AG04450 (cell line): ENCODE measurements at regions not wholly inside any gene's neighbourhood (a gene's known extent, or its start where the extent isn't known, plus 50 kb on each side); places are given as distances from the start of the nearest gene placed in this dataset.

Experiments
- CTCF ChIA-PET: fragments of 300-600, 350-600 bp; formaldehyde crosslinking; extraction: SDS; loops from one replicate; lab custom pipeline; 2022; ENCODE audit warnings: antibody characterized with exemption, inconsistent platforms; lab: Charles Lee
- POLR2A ChIA-PET: fragments of 350-600 bp; formaldehyde crosslinking; extraction: SDS; loops from one replicate; lab custom pipeline; 2021; ENCODE audit warnings: antibody characterized with exemption, inconsistent platforms; lab: Yijun Ruan, JAX
- DNase-seq: peaks from one replicate; pipeline ENCODE4 v3.0.0-alpha.2; 2011; ENCODE audit warnings: low read depth, low spot score
- H3K27ac ChIP-seq: one replicate; pipeline ENCODE4 v1.5.1; 2012; ENCODE audit warnings: low read depth, low read length, control low read depth
- H3K27me3 ChIP-seq: one replicate; pipeline ENCODE4 v1.6.0; 2012; ENCODE audit warnings: low read length; ENCODE audit not compliant: control insufficient read depth, insufficient read depth
- H3K4me3 ChIP-seq: 2 replicates; pipeline ENCODE4 v1.5.1; 2011; ENCODE audit warnings: mild to moderate bottlenecking, low read depth, low read length, control low read depth
- H3K9me3 ChIP-seq: 2 replicates; pipeline ENCODE4 v1.5.1; 2012; ENCODE audit warnings: low read length; ENCODE audit not compliant: control insufficient read depth, insufficient read depth
- CTCF ChIP-seq: IDR thresholded peaks from 2 replicates; pipeline ENCODE4 v1.5.1; 2011; ENCODE audit warnings: low read depth, low read length, control low read depth, inconsistent platforms

- ChIA-PET POLR2A (no interaction called here), CTCF (no interaction called here)
Observed at GRCh38 chr7:125877246-125877645, 947.6 kb upstream of the POT1 start.

DNA sequence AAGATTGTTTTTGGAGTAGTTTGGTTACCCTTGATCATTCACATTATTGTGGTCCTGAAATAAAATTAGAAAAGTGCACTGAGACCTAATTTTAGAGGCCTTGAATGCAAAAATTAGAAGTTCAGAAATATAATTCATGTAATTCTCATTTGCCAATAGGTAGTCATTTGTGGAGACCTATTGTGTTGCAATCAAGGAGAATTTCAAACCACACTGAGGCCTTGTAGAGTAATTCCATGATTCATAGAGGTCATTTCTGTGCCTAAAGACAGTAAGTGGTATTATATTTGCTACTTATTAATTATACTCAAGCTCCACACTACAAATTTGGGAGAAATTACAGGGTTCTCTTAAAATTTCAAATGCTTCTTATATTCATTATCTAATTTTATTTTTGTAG is 946.8 kb upstream of the POT1 start:
- Histone ChIP-seq H3K27me3 (no peaks in the 10 kb centered on the region), H3K9me3 (peaks cover 6% of the 10 kb centered on the region), H3K4me3 (no peak overlapping the region), H3K27ac (no peak overlapping the region)
- TF ChIP-seq CTCF, result no peak
- DNase-seq, result no peak
- ChIA-PET CTCF (no interaction called here), POLR2A (no interaction called here)

More at GRCh38 chr7:125877246-125877645, 947.6 kb upstream of the POT1 start:
- Histone ChIP-seq H3K27ac (no peak overlapping the region), H3K9me3 (peaks cover 7% of the 10 kb centered on the region), H3K27me3 (no peaks in the 10 kb centered on the region), H3K4me3 (no peak overlapping the region)
- no peak for DNase-seq
- no peak for TF ChIP-seq CTCF

DNA sequence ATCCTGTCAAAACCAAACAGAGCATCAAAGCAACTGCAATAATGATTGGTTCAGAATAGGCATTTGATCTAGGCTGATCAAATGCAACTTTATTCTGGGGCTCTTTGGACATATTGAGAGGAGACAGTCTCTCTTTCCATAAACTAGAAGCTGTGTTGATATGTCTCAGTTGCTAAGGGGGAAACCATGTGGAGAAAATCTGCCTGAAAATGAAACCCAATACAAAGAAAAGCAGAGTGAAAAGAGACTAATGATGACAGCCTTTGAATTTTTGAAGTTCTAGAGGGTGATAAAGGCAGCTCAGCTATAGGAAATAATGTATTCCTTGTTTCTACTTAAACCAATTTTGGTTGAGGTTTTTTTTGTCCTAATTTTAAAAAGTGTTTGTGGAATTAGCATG is 941.8 kb upstream of the POT1 start:
- ChIA-PET CTCF (no interaction called here), POLR2A (no interaction called here)
- no peak for DNase-seq
- Histone ChIP-seq H3K9me3 (peaks cover 3% of the 10 kb centered on the region), H3K4me3 (no peak overlapping the region), H3K27ac (no peak overlapping the region), H3K27me3 (no peaks in the 10 kb centered on the region)
- no peak for TF ChIP-seq CTCF

- ChIA-PET CTCF (no interaction called here), POLR2A (no interaction called here)
- no peak for DNase-seq
- Histone ChIP-seq H3K9me3 (peaks cover 2% of the 10 kb centered on the region; the same call in 1 of the 2 replicates), H3K4me3 (no peak overlapping the region), H3K27ac (no peak overlapping the region), H3K27me3 (no peaks in the 10 kb centered on the region)
- no peak for TF ChIP-seq CTCF
Observed at GRCh38 chr7:125857606-125858005, 928.0 kb upstream of the POT1 start.

DNA sequence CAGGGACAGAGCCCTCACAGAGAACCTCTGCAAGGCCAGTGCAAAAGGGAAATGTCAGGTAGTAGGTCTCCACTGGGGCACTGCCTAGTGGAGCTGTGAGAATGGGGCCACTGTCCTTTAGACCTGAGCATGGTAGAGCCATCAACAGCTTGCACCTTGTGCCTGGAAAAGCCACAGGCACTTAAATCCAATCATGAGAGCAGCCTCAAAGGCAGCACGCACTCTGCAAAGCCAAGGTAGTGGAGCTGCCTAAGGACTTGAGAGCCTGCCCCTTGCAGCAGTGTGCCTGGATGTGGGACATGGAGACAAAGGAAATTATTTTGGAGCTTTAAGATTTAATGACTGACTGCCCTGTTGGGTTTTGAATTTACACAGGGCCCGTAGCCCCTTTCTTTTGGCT is 918.5 kb upstream of the POT1 start:
- H3K9me3 ChIP-seq, result peaks cover 14% of the 10 kb centered on the region
- no peak overlapping the region for H3K4me3 ChIP-seq
- TF ChIP-seq CTCF, result no peak
- no peak for DNase-seq
- H3K27ac ChIP-seq, result no peak overlapping the region
- ChIA-PET POLR2A (no interaction called here), CTCF (no interaction called here)
- H3K27me3 ChIP-seq, result no peaks in the 10 kb centered on the region
